Mesenchymal stem cell (in vitro differentiated cells and primary cell): ENCODE measurements at regions not wholly inside any gene's neighbourhood (a gene's known extent, or its start where the extent isn't known, plus 50 kb on each side); places are given as distances from the start of the nearest gene placed in this dataset.

Experiments
- DNase-seq: peaks from one replicate; pipeline ENCODE4 v3.0.0-alpha.2; 2013
- H2AFZ ChIP-seq: one replicate; pipeline ENCODE4 v1.6.1; 2013; ENCODE audit warnings: low read depth, mild to moderate bottlenecking, control low read depth, inconsistent platforms, low read length, moderate library complexity
- H2AK5ac ChIP-seq: 2 replicates; pipeline ENCODE4 v1.6.1; 2013; ENCODE audit warnings: low read length, moderate library complexity, mild to moderate bottlenecking, inconsistent platforms; ENCODE audit not compliant: severe bottlenecking
- H2BK120ac ChIP-seq: one replicate; pipeline ENCODE4 v1.6.1; 2013; ENCODE audit warnings: low read depth, mild to moderate bottlenecking, inconsistent platforms, low read length, moderate library complexity
- H2BK12ac ChIP-seq, 2 experiments: one replicate each; pipeline ENCODE4 v1.6.1; 2013; ENCODE audit warnings: inconsistent platforms in 2 of 2, low read length in 2 of 2, mild to moderate bottlenecking in 2 of 2, moderate library complexity in 2 of 2, control low read depth in 1 of 2
- H2BK15ac ChIP-seq: one replicate; pipeline ENCODE4 v1.6.1; 2013; ENCODE audit warnings: mild to moderate bottlenecking, low read depth, inconsistent platforms; ENCODE audit not compliant: poor library complexity, severe bottlenecking
- H2BK5ac ChIP-seq: 2 replicates; pipeline ENCODE4 v1.6.1; 2013; ENCODE audit warnings: low read depth, mild to moderate bottlenecking, low read length, control low read depth, inconsistent platforms; ENCODE audit not compliant: poor library complexity, severe bottlenecking
- H3K14ac ChIP-seq, 2 experiments: one replicate each; pipeline ENCODE4 v1.6.1; 2013; ENCODE audit warnings: inconsistent platforms in 2 of 2, low read length in 2 of 2, control low read depth in 1 of 2, mild to moderate bottlenecking in 1 of 2, moderate library complexity in 1 of 2
- H3K18ac ChIP-seq, 2 experiments: one replicate each; pipeline ENCODE4 v1.6.1; 2013; ENCODE audit warnings: inconsistent platforms in 2 of 2, low read length in 2 of 2, control low read depth in 1 of 2, low read depth in 1 of 2, mild to moderate bottlenecking in 1 of 2
- H3K23ac ChIP-seq, 2 experiments: one replicate each; pipeline ENCODE4 v1.6.1; 2013; ENCODE audit warnings: inconsistent platforms in 2 of 2, low read length in 2 of 2, mild to moderate bottlenecking in 2 of 2, moderate library complexity in 2 of 2, control low read depth in 1 of 2
- H3K27ac ChIP-seq: 2 replicates; pipeline ENCODE4 v1.5.1; 2013; ENCODE audit warnings: mild to moderate bottlenecking, moderate library complexity, low read length, control low read depth, inconsistent platforms; ENCODE audit not compliant: poor library complexity, severe bottlenecking
- H3K27me3 ChIP-seq, 2 experiments: 2 replicates each; pipeline versions ENCODE4 v1.6.1 to v1.7.0; 2013; ENCODE audit warnings: low read length in 2 of 2, mild to moderate bottlenecking in 2 of 2, moderate library complexity in 2 of 2, control low read depth in 1 of 2, inconsistent platforms in 1 of 2; ENCODE audit not compliant: control insufficient read depth in 1 of 2, insufficient read depth in 1 of 2
- H3K36me3 ChIP-seq, 2 experiments: 2 replicates each; pipeline versions ENCODE4 v1.6.1 to v1.7.0; 2013; ENCODE audit warnings: low read length in 2 of 2, control low read depth in 1 of 2, inconsistent platforms in 1 of 2, low read depth in 1 of 2, mild to moderate bottlenecking in 1 of 2; ENCODE audit not compliant: insufficient read depth in 2 of 2, control insufficient read depth in 1 of 2
- H3K4ac ChIP-seq, 2 experiments: one replicate each; pipeline ENCODE4 v1.6.1; 2013; ENCODE audit warnings: inconsistent platforms in 2 of 2, low read length in 2 of 2, mild to moderate bottlenecking in 2 of 2, moderate library complexity in 2 of 2, control low read depth in 1 of 2, low read depth in 1 of 2
- H3K4me1 ChIP-seq: 2 replicates; pipeline ENCODE4 v1.6.1; 2013; ENCODE audit warnings: low read depth, low read length, control low read depth; ENCODE audit not compliant: control insufficient read depth, insufficient read depth
- H3K4me2 ChIP-seq: 2 replicates; pipeline ENCODE4 v1.6.1; 2013; ENCODE audit warnings: low read length, mild to moderate bottlenecking, inconsistent platforms; ENCODE audit not compliant: poor library complexity, severe bottlenecking
- H3K4me3 ChIP-seq, 2 experiments: 2 replicates each; pipeline versions ENCODE4 v1.5.1 to v1.7.0; 2013; ENCODE audit warnings: low read length in 2 of 2, mild to moderate bottlenecking in 2 of 2, control low read depth in 1 of 2, low read depth in 1 of 2; ENCODE audit not compliant: insufficient read depth in 1 of 2
- H3K79me1 ChIP-seq: replicated peaks from 2 replicates; pipeline ENCODE4 v1.6.1; 2013; ENCODE audit warnings: mild to moderate bottlenecking, control low read depth, low read length, inconsistent platforms; ENCODE audit not compliant: poor library complexity, severe bottlenecking
- H3K9ac ChIP-seq: 2 replicates; pipeline ENCODE4 v1.7.0; 2013; ENCODE audit warnings: mild to moderate bottlenecking, low read length, moderate library complexity
- H3K9me3 ChIP-seq: 2 replicates; pipeline ENCODE4 v1.7.0; 2013; ENCODE audit warnings: mild to moderate bottlenecking, low read length; ENCODE audit not compliant: control insufficient read depth
- H4K8ac ChIP-seq: one replicate; pipeline ENCODE4 v1.6.1; 2013; ENCODE audit warnings: inconsistent platforms, mild to moderate bottlenecking, low read length, moderate library complexity
- H4K91ac ChIP-seq: one replicate; pipeline ENCODE4 v1.6.1; 2013; ENCODE audit warnings: mild to moderate bottlenecking, low read length, inconsistent platforms
- WGBS: methylation state at CpG from one replicate; pipeline ENCODE4 v1.1.7; 2013; ENCODE audit warnings: mixed read lengths; 5-methylcytosine and 5-hydroxymethylcytosine counted together

GRCh38 chr2:22786817-22787216, 598.2 kb upstream of the KLHL29 start:
- no peak overlapping the region for H3K27ac ChIP-seq
- H3K4ac ChIP-seq = no peak overlapping the region
- H2BK15ac ChIP-seq = no peak overlapping the region
- no peak overlapping the region for H3K9ac ChIP-seq
- WGBS = 83% methylated on average over 1 of the region's 2 CpGs
- H4K8ac ChIP-seq = no peak overlapping the region
- no peak overlapping the region for H4K91ac ChIP-seq
- no peak overlapping the region for H3K18ac ChIP-seq
- DNase-seq = no peak
- H2AK5ac ChIP-seq = no peak overlapping the region
- H3K14ac ChIP-seq = no peak overlapping the region
- no peaks in the 10 kb centered on the region for H3K79me1 ChIP-seq
- H2AFZ ChIP-seq = no peak overlapping the region
- no peaks in the 10 kb centered on the region for H3K36me3 ChIP-seq
- no peak overlapping the region for H3K4me2 ChIP-seq
- H2BK120ac ChIP-seq = no peak overlapping the region
- H2BK12ac ChIP-seq = no peak overlapping the region
- H3K9me3 ChIP-seq = no peaks in the 10 kb centered on the region
- no peak overlapping the region for H3K23ac ChIP-seq
- no peak overlapping the region for H3K4me3 ChIP-seq
- H3K4me1 ChIP-seq = no peaks in the 10 kb centered on the region
- H2BK5ac ChIP-seq = no peak overlapping the region
- no peaks in the 10 kb centered on the region for H3K27me3 ChIP-seq

- Histone ChIP-seq H3K9ac (no peak overlapping the region), H3K14ac (no peak overlapping the region), H3K4me3 (no peak overlapping the region), H3K36me3 (no peaks in the 10 kb centered on the region), H2AK5ac (no peak overlapping the region), H3K4me2 (no peak overlapping the region), H2BK120ac (no peak overlapping the region), H3K9me3 (no peaks in the 10 kb centered on the region), H2AFZ (no peak overlapping the region), H2BK15ac (no peak overlapping the region), H4K91ac (no peak overlapping the region), H3K27me3 (no peaks in the 10 kb centered on the region), H3K23ac (no peak overlapping the region), H4K8ac (no peak overlapping the region), H3K27ac (no peak overlapping the region), H3K79me1 (no peaks in the 10 kb centered on the region), H3K4ac (no peak overlapping the region), H3K18ac (no peak overlapping the region), H3K4me1 (no peaks in the 10 kb centered on the region), H2BK5ac (no peak overlapping the region), H2BK12ac (no peak overlapping the region)
- WGBS = no CpG with 5 or more reads among the region's 1 CpG
- DNase-seq = no peak
Observed at GRCh38 chr2:22787745-22788144, 597.2 kb upstream of the KLHL29 start.

DNA sequence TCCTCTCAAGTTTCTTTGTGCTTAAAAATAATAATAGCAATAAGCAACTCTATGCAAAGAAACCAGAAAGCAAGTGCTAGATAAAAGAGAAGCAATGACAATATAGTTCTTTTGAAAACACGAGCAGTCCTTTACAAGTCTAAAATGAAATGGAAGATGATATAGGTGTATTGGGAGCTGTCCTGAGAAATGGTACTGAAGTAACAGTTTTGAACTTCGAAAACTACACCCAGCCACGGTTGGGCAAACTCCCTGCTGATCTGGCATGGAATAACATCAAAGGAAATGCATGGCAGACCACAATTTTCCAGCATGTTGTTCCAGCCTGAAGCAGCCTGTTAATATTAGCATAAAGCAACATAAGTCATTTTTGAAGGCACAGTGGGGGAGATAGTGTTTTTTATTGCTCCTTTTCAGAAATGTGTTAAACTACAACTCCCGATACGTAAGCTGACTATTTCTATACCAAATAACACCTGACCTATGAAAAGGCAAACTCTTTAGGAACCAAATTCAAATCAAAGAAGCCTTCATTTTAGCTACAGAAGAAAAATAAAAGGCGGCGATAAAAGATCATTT, 596.1 kb upstream of the KLHL29 start:
- H2AK5ac ChIP-seq = no peak overlapping the region
- H3K36me3 ChIP-seq = no peaks in the 10 kb centered on the region
- no peak overlapping the region for H3K27ac ChIP-seq
- H2BK120ac ChIP-seq = no peak overlapping the region
- no peak overlapping the region for H3K4me3 ChIP-seq
- no peaks in the 10 kb centered on the region for H3K27me3 ChIP-seq
- no peak overlapping the region for H3K4ac ChIP-seq
- DNase-seq = no peak
- H3K9me3 ChIP-seq = no peaks in the 10 kb centered on the region
- no peak overlapping the region for H3K18ac ChIP-seq
- no peaks in the 10 kb centered on the region for H3K4me1 ChIP-seq
- H3K9ac ChIP-seq = no peak overlapping the region
- H4K91ac ChIP-seq = no peak overlapping the region
- H3K79me1 ChIP-seq = no peaks in the 10 kb centered on the region
- H2BK12ac ChIP-seq = no peak overlapping the region
- no peak overlapping the region for H3K4me2 ChIP-seq
- no peak overlapping the region for H3K14ac ChIP-seq
- H3K23ac ChIP-seq = no peak overlapping the region
- H2BK5ac ChIP-seq = no peak overlapping the region
- H2AFZ ChIP-seq = no peak overlapping the region
- H4K8ac ChIP-seq = no peak overlapping the region
- H2BK15ac ChIP-seq = no peak overlapping the region
- 87% methylated on average over 7 of the region's 7 CpGs for WGBS

DNA sequence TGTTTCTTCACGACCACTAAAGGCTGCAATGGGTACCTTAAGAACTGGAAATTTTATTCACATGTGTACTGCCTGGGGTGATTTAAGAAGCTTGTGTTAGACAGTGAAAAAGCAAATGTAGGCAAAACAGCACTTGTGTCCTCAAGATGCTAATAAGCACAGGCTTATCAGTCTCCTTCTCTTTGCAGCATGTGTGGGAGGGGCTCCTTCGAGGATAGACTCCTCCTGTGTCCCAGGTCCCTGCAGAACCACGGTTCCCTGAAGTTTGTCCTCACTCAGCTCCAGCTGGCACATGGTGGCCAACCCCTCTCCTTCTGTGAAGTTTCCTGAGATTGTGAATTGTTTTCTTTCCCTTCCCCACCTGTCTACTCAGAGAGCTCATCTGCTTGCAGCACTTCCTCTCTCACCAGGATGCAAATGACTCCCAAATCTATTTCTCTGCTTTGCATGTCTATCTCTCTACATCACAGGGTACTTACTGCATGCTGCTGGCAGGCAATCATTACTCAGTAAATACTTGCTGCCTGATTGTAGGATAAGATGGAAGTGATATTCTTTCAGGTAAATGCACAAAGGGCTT, 589.6 kb upstream of the KLHL29 start:
- no peak overlapping the region for H2BK5ac ChIP-seq
- H3K4me1 ChIP-seq = no peaks in the 10 kb centered on the region
- H3K79me1 ChIP-seq = no peaks in the 10 kb centered on the region
- H2BK12ac ChIP-seq = no peak overlapping the region
- H4K8ac ChIP-seq = no peak overlapping the region
- no peak overlapping the region for H2AFZ ChIP-seq
- H4K91ac ChIP-seq = no peak overlapping the region
- H3K4me3 ChIP-seq = no peak overlapping the region
- no peak overlapping the region for H3K4ac ChIP-seq
- H3K36me3 ChIP-seq = no peaks in the 10 kb centered on the region
- H3K27me3 ChIP-seq = peaks cover 0 to 5% of the 10 kb centered on the region in 2 experiments
- no peaks in the 10 kb centered on the region for H3K9me3 ChIP-seq
- H3K18ac ChIP-seq = no peak overlapping the region
- H3K4me2 ChIP-seq = no peak overlapping the region
- H3K27ac ChIP-seq = no peak overlapping the region
- no peak overlapping the region for H3K14ac ChIP-seq
- 28% methylated on average over 3 of the region's 3 CpGs for WGBS
- no peak overlapping the region for H2BK15ac ChIP-seq
- no peak overlapping the region for H3K23ac ChIP-seq
- H2AK5ac ChIP-seq = no peak overlapping the region
- no peak overlapping the region for H3K9ac ChIP-seq
- DNase-seq = no peak
- no peak overlapping the region for H2BK120ac ChIP-seq
